Stimulated activated CD4-positive, alpha-beta T cell treated with anti-CD3 and anti-CD28 coated beads, Interleukin-2, amount 100 ng/mL, for 48 hours (primary cell): ENCODE measurements at regions not wholly inside any gene's neighbourhood (a gene's known extent, or its start where the extent isn't known, plus 50 kb on each side); places are given as distances from the start of the nearest gene placed in this dataset.
"Not testable (repeated sequence)": the region's sequence is repeated elsewhere in the genome, so short reads cannot be mapped to it uniquely, and the experiment has no call there.

Experiments
- DNase-seq, 2 donors: peaks; one replicate each; pipeline ENCODE4 v3.0.0-alpha.2; 2020

GRCh38 chr5:89374818-89375521, 492.0 kb upstream of the MEF2C start:
- DNase-seq = no peak

DNA sequence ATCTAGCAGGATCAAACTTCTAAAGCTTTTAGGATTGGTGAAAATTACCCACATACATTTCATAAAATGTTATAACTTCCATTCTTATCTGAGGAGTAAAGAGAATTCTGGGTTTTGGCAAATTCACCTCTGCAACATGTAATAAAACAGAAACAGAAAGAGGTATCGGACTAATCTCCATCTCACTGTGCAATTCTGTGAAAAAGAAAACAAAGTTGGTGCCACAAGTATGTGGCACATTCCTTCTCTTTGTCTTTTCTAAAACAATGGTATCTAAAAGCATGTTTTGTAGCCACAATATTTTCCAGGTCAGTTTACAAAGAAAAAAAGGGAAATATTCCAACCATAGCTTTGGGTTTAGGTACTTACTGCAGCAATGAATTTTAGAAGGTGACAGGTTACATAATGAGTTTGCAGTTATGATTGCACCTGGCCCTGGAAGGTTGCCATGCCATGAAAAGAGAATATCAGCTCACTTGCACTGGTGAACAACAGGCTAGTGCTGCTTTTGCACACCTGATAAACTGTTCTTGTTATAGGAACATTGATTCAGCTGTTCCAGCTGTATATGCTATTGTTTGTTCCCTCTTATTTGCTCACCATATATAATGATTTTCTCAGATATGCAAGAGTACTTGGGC, 491.3 kb upstream of the MEF2C start:
- no peak for DNase-seq

DNA sequence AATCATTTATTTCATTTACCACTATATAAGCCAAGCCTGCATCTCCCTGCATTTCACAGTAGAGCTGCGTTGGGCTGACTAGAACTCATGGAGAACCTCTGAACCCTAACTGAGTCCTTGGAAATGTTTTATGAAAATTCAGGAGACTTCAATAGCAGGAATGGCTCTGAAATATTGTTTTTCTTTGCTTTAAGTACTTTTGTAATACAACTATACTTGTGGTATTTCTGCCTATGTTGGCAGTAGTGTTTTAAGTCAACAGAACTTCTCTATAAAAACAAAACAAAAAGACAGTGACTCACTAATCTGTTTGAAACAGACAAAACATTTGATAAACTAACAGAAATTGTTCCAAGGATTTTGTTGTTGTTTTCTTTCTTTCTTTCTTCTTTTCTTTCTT, 489.2 kb upstream of the MEF2C start:
- DNase-seq = no peak

DNA sequence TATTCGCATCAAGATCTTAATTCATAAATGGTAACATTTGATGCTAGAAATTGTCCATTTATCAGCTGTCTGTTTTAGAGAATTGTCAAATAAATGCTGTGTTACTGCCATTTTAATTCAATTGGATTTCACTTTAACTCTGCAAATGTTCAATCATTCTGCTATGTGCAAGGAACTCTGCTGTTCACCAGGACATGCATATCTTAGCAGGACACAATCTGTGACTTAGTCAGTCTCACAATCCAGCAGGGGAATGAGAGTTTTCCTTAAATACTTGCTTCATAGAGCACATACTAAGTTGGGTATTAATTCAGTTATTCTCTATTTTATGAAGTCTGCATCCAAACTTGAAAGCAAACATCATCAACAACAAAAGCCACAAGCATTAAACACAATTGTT, 488.7 kb upstream of the MEF2C start:
- DNase-seq = no peak

DNA sequence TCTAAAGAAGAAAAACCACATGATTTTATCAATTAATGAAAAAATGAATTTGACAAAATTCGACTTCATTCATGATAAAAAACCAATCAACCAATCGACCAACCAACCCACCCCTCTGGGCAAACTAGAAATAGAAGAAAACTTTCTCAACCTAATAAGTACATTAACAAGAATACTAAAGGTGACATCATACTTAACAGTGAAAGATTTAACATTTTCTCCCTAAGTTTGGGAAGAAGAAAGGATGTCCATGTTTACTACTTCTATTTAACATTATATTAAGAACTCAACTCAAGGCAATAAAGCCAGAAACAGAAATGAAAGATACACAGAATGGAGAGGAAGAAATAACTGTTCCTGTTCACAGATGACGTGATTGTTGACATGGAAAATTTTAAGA, 476.1 kb upstream of the MEF2C start:
- DNase-seq = no peak

GRCh38 chr5:89353837-89354551, 471.0 kb upstream of the MEF2C start:
- DNase-seq = no peak

- no peak for DNase-seq
These were observed 469.0 kb upstream of the MEF2C start for GRCh38 chr5:89351975-89352374.

DNA sequence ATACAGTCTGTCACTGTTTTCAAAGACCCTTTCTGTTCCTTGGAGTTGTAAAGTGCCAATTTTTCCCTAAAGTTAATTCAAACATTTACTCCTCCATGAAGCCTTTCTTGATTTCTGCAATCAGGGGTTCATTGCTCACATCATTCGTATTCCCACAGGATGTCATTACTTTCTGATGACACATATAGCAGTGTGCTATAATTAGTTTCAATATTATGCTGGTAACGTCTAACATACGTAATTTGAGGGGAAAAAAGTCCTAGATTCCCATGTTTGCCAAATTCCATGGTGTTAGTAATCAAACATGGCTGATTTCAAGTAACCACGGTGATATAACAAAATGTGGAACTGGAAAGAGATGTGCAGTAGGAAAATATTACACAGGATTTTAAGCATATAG, 468.2 kb upstream of the MEF2C start:
- no peak for DNase-seq

- no peak for DNase-seq
These were observed 467.7 kb upstream of the MEF2C start for GRCh38 chr5:89350684-89351083.

DNA sequence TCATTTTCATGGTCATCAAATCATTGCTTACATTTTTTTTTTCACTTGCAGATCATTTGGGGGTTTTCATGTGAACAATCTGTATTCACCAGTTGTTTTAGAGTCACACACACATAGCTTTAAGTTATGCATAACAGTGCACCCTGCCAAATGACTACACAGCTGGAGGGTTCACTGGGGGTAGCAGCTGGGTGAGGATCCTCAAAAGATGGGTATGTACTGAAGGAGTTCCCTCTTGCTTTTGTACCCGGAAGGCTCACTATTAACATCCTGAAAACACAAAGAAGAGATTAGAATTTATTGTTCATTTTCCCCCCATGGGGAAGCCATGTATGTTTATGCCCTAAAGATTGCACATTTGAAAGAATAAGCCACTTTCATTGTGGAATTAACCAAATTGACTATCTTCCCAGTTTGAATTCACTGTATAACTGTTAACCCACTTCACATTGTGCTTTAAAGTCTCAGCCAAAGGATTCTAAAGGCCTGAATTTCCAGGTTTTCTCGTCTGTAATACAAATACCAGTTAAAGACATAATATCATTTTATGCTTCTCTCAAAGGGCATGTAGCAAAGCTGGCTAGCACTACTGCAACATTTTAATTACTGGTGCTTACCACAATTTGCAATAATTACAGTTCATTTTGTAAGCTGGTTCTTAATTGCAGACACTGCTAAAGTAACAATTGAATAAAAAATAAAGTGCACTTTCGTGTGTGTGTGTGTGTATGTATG, 466.4 kb upstream of the MEF2C start:
- no peak for DNase-seq

DNA sequence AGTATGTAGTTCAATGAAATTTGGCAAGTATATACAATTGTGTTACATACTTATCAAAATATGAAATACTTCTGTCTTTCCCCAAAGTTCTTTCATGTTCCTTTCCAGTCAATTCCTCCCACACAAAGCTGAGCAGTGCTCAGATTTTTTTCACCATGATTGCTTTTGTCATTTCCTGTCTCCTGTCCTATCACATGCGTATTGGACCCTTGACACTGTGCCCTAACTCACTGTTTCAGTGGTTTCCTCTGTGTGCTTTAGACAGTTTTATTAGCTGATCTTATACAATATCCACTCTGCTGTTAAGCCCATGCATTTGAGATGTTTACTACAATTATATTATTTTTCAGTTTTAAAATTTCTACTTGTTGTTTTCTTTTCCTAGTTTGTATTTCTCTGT, 463.6 kb upstream of the MEF2C start:
- no peak for DNase-seq

DNA sequence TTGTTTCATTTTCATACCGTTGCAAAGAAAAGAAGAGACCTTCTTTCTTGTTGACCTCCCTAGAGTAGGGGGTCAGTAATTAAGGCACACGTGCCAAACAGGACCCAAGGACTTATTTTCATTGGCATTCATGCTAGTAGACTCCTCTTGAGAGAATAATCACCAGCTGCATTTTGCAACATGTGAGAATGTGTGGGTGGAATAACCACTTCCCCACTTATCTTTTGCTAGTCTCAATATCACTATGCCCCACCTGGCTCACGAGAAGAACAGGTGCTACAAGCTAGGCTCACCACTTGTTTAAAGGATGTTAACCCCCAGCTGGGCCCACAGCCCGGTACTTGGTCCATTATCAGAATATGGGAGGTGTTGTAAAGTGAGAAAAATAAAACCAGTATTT, 460.7 kb upstream of the MEF2C start:
- DNase-seq = no peak

- DNase-seq = no peak
These were observed 459.3 kb upstream of the MEF2C start for GRCh38 chr5:89342106-89342876.

DNA sequence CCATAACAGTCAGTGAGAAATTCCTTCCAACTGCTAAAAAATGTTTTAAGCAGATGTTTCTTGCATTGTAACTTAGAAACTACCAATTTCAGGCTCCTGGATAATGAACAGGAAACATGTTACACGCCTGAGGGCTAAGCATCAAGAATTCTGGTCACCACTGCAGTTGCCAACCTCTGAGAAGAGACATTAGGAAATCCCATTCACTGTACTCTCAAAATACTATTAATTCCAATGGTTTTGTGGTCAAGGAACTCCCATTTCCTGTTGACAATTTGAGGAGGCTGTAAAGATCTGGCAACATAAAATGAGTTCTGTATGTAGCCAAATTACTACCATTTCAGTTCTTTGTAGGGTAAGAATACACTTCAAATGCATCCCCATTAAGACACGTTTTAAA, 456.0 kb upstream of the MEF2C start:
- DNase-seq = no peak

- DNase-seq = no peak
These were observed 453.1 kb upstream of the MEF2C start for GRCh38 chr5:89336111-89336510.

GRCh38 chr5:89330140-89330539, 447.2 kb upstream of the MEF2C start:
- no peak for DNase-seq

DNA sequence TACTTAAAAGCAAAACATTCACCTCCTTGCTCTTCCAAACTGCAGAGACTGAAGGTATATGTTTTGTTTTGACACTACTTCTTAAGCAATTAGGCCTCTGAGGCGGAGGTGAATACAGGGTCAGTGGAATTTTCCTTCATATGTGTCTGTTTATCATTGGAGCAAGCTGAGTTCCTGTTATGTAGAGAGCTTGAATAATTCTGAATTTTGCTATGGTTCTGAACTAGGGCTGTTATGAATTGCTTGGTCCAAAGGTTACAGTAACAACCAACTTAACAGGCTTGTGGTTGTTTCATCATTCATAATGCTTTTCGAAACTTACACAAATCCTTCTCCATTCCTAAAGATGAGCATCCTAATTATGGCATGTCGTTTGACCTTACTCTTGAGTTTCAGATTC, 444.6 kb upstream of the MEF2C start:
- no peak for DNase-seq

GRCh38 chr5:89324990-89325389, 442.0 kb upstream of the MEF2C start:
- DNase-seq = no peak

DNA sequence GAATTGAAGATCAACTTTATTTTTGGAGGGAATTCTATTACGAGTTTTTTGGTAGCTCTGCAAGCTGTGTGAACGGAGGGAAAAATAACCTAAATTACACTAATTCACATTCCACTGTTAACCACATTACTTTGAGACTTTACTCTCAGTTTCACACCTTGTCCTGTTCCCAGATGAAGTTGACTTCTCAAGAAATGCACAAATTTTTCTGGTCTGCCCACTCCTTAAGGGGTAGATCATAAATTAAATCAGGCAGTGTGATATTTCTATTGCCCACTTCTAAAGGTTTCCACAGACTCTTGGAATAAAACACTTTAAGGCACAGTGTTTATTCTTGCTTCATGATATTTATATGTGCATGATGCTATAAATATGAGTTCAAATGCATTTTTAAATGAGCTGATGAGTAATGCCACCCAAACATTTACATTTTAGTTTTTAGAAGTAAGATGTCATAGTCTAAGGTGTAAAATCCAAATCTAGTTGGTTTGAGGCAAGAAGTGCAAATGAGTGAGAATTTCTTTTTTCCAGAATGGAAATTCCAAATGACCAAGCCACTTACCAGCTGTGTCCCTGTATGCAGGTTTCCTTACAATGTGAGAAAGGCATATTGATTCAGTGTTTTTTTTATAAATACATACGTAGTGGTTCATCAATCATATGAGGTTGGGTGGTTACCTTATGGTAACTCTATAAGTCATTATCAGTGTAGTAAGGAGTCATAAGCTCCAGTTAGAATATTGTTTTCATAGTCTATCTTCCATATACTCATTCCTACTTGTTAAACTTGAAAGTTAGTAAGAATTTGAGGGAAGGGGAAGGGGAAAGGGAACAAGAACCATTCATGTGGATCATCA, 437.7 kb upstream of the MEF2C start:
- DNase-seq = no peak

- not testable (repeated sequence) for DNase-seq
These were observed 434.9 kb upstream of the MEF2C start for GRCh38 chr5:89317838-89318237.

GRCh38 chr5:89315286-89316100, 432.5 kb upstream of the MEF2C start:
- no peak for DNase-seq
